SK-N-SH treated with all-trans-retinoic acid at 6 μM for 48 hours (cell line): ENCODE measurements at regions not wholly inside any gene's neighbourhood (a gene's known extent, or its start where the extent isn't known, plus 50 kb on each side); places are given as distances from the start of the nearest gene placed in this dataset.

ENCODE experiments used
- ARNTL ChIP-seq: fragments of 450-650 bp; formaldehyde crosslinking; IDR thresholded peaks from 2 replicates; pipeline ENCODE4 v1.5.0; 2020; ENCODE audit warnings: low read depth, mild to moderate bottlenecking, moderate library complexity, borderline replicate concordance
- CSDC2 ChIP-seq: fragments of 250-450 bp; sonication (Bioruptor Pico); IDR thresholded peaks from 2 replicates; pipeline ENCODE4 v1.5.0; 2020; ENCODE audit warnings: mild to moderate bottlenecking, moderate library complexity
- SNAI2 ChIP-seq: fragments of 250-450 bp; sonication (Bioruptor Pico); IDR thresholded peaks from 2 replicates; pipeline ENCODE4 v1.5.0; 2020; ENCODE audit warnings: mild to moderate bottlenecking, moderate library complexity
- TF ChIP-seq, protein P1 (sequence below): fragments of 250-450 bp; sonication (Bioruptor Pico); IDR thresholded peaks from 2 replicates; pipeline ENCODE4 v1.8.0; 2020; ENCODE audit warnings: mild to moderate bottlenecking, moderate library complexity, borderline replicate concordance

GRCh38 chrX:129262912-129263311 lies 260.4 kb downstream of the SMARCA1 start:
- TF ChIP-seq, protein P1, sequence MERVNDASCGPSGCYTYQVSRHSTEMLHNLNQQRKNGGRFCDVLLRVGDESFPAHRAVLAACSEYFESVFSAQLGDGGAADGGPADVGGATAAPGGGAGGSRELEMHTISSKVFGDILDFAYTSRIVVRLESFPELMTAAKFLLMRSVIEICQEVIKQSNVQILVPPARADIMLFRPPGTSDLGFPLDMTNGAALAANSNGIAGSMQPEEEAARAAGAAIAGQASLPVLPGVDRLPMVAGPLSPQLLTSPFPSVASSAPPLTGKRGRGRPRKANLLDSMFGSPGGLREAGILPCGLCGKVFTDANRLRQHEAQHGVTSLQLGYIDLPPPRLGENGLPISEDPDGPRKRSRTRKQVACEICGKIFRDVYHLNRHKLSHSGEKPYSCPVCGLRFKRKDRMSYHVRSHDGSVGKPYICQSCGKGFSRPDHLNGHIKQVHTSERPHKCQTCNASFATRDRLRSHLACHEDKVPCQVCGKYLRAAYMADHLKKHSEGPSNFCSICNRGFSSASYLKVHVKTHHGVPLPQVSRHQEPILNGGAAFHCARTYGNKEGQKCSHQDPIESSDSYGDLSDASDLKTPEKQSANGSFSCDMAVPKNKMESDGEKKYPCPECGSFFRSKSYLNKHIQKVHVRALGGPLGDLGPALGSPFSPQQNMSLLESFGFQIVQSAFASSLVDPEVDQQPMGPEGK (CRISPR knock-in tag) = no peak
- no peak for TF ChIP-seq CSDC2
- TF ChIP-seq ARNTL (CRISPR knock-in tag) = no peak
- no peak for TF ChIP-seq SNAI2 (CRISPR knock-in tag)
